HepG2 (cell line): ENCODE measurements at regions not wholly inside any gene's neighbourhood (a gene's known extent, or its start where the extent isn't known, plus 50 kb on each side); places are given as distances from the start of the nearest gene placed in this dataset.

Experiments used
- ATAC-seq: fragments of 200-7000 bp; cut with Tn5 transposase; 3 replicates; pipeline ENCODE4 v1.9.1; 2020; ENCODE audit warnings: mild to moderate bottlenecking, moderate library complexity
- BruUV-seq: library from RNA; stranded (reverse); fragments of 400-500 nt; replicated peaks from 2 replicates; lab custom pipeline; 2021; lab: Mats Ljungman, UMichigan
- CTCF ChIA-PET: fragments of 300-600 bp; formaldehyde crosslinking; extraction: SDS; loops from one replicate; lab custom pipeline; 2021; ENCODE audit warnings: low total read pairs, inconsistent platforms, low intra/inter-chr PET ratio; lab: Yijun Ruan, JAX
- POLR2A ChIA-PET: fragments of 350-600 bp; sonication (Branson Sonifier 250); formaldehyde crosslinking; loops from one replicate; lab custom pipeline; 2020; ENCODE audit warnings: antibody characterized with exemption, inconsistent platforms; lab: Yijun Ruan, JAX
- DNase-seq: peaks from one replicate; pipeline ENCODE4 v3.0.0-alpha.2; 2015; ENCODE audit warnings: low spot score
- FAIRE-seq: peaks from 3 replicates; lab custom pipeline; 2011; peaks lifted over from hg19 to GRCh38; lab: Jason Lieb, UNC
- H2AFZ ChIP-seq: one replicate; pipeline ENCODE4 v1.6.1; 2011; ENCODE audit warnings: low read length, inconsistent platforms
- H3K27ac ChIP-seq: fragments of 300-600 bp; 3 replicates; pipeline ENCODE4 v1.8.0; 2011; ENCODE audit warnings: mixed run types, mild to moderate bottlenecking, mixed read lengths, low read length, inconsistent platforms; ENCODE audit not compliant: insufficient read depth; ENCODE audit errors: extremely low read length
- H3K27me3 ChIP-seq, 2 experiments: fragments of 200-600 bp in 1 of 2; 2 replicates in 1 of 2; 3 replicates in 1 of 2; pipeline versions ENCODE4 v1.6.0 to v1.8.0; 2011; ENCODE audit warnings: low read length in 2 of 2, mild to moderate bottlenecking in 2 of 2, moderate library complexity in 2 of 2, inconsistent platforms in 1 of 2; ENCODE audit not compliant: insufficient read depth in 2 of 2, control insufficient read depth in 1 of 2
- H3K36me3 ChIP-seq, 2 experiments: fragments of 200-600 bp in 1 of 2; replicated peaks in 1 of 2; 2 replicates in 1 of 2; 3 replicates in 1 of 2; pipeline versions ENCODE4 v1.5.1 to v1.8.0; 2011; ENCODE audit warnings: low read length in 2 of 2, inconsistent platforms in 1 of 2; ENCODE audit not compliant: insufficient read depth in 2 of 2, control insufficient read depth in 1 of 2
- H3K4me1 ChIP-seq: 2 replicates; pipeline ENCODE4 v1.5.1; 2012; ENCODE audit warnings: low read length, inconsistent platforms; ENCODE audit not compliant: insufficient read depth
- H3K4me2 ChIP-seq: 2 replicates; pipeline ENCODE4 v1.6.0; 2011; ENCODE audit warnings: low read depth, low read length, inconsistent platforms
- H3K4me3 ChIP-seq, 3 experiments: fragments of 200-600 bp in 1 of 3; sonication (generic), shearing (Covaris generic) in 1 of 3; replicated peaks in 1 of 3; 2 replicates each; pipeline ENCODE4 v1.5.1; 2011 to 2016; ENCODE audit warnings: low read length in 3 of 3, inconsistent platforms in 2 of 3, low read depth in 2 of 3, mild to moderate bottlenecking in 2 of 3, control low read depth in 1 of 3, mixed read lengths in 1 of 3; ENCODE audit not compliant: insufficient read depth in 1 of 3
- H3K79me2 ChIP-seq: one replicate; pipeline ENCODE4 v1.6.1; 2011; ENCODE audit warnings: low read length, inconsistent platforms; ENCODE audit not compliant: insufficient read depth
- H3K9ac ChIP-seq: 2 replicates; pipeline ENCODE4 v1.6.0; 2011; ENCODE audit warnings: mild to moderate bottlenecking, low read depth, low read length, inconsistent platforms; ENCODE audit not compliant: insufficient read depth
- H3K9me3 ChIP-seq: 2 replicates; pipeline ENCODE4 v1.5.1; 2012; ENCODE audit warnings: mild to moderate bottlenecking, low read length
- H4K20me1 ChIP-seq: 2 replicates; pipeline ENCODE4 v1.6.0; 2011; ENCODE audit warnings: inconsistent platforms, mild to moderate bottlenecking, low read length, moderate library complexity; ENCODE audit not compliant: insufficient read depth
- CEBPZ ChIP-seq: IDR thresholded peaks from 2 replicates; pipeline ENCODE4 v1.6.1; 2012; ENCODE audit warnings: low read length, improper control_type of control experiment
- DMAP1 ChIP-seq: IDR thresholded peaks from 2 replicates; pipeline ENCODE4 v1.6.1; 2016
- HMGA1 ChIP-seq: sonication (generic); formaldehyde crosslinking; conservative IDR thresholded peaks from 2 replicates; pipeline ENCODE4 v1.4.0; 2020; ENCODE audit warnings: missing genetic modification reagents
- KDM1A ChIP-seq: IDR thresholded peaks from 2 replicates; pipeline ENCODE4 v1.6.1; 2016; ENCODE audit warnings: missing compliant biosample characterization
- MLLT10 ChIP-seq: sonication (generic); formaldehyde crosslinking; IDR thresholded peaks from 2 replicates; pipeline ENCODE4 v1.4.0; 2020; ENCODE audit warnings: missing genetic modification reagents
- PAWR ChIP-seq: sonication (generic); formaldehyde crosslinking; IDR thresholded peaks from 2 replicates; pipeline ENCODE4 v1.4.0; 2020; ENCODE audit warnings: missing genetic modification reagents, mild to moderate bottlenecking, borderline replicate concordance
- RFX1 ChIP-seq: fragments of 450-650 bp; IDR thresholded peaks from 2 replicates; pipeline ENCODE4 v1.6.1; 2017
- RFX5 ChIP-seq: IDR thresholded peaks from 2 replicates; pipeline ENCODE4 v1.6.1; 2011; ENCODE audit warnings: low read depth, low read length, improper control_type of control experiment
- SRY ChIP-seq: sonication (generic); formaldehyde crosslinking; IDR thresholded peaks from 2 replicates; pipeline ENCODE4 v1.8.0; 2022; ENCODE audit warnings: mild to moderate bottlenecking, missing genetic modification reagents
- ZNF230 ChIP-seq: sonication (generic); formaldehyde crosslinking; IDR thresholded peaks from 2 replicates; pipeline ENCODE4 v1.4.0; 2020; ENCODE audit warnings: mild to moderate bottlenecking, missing genetic modification reagents
- ZNF264 ChIP-seq: sonication (generic); formaldehyde crosslinking; IDR thresholded peaks from 2 replicates; pipeline ENCODE4 v1.4.0; 2020; ENCODE audit warnings: missing genetic modification reagents
- ZNF777 ChIP-seq: sonication (generic); formaldehyde crosslinking; IDR thresholded peaks from 2 replicates; pipeline ENCODE4 v1.4.0; 2020; ENCODE audit warnings: missing genetic modification reagents
- ZNF83 ChIP-seq: sonication (generic); formaldehyde crosslinking; IDR thresholded peaks from 2 replicates; pipeline ENCODE4 v1.4.0; 2020; ENCODE audit warnings: missing genetic modification reagents, mild to moderate bottlenecking, borderline replicate concordance
- in situ Hi-C: cut with HindIII; loops from 2 replicates; pipeline ENCODE4 v1.10.0; 2017; ENCODE audit warnings: low pct_unique_long_range_greater_than_20kb; ENCODE audit not compliant: extremely low pct_ligation_motif_present
- intact Hi-C: fragments of 100-400 bp; cut with micrococcal nuclease; formaldehyde crosslinking; loops from one replicate; pipeline ENCODE4 v1.10.0; 2022; ENCODE audit not compliant: unreplicated experiment

- FAIRE-seq (no peak), DNase-seq (no peak), ATAC-seq (no peak)
- no peak overlapping the region for H3K9ac ChIP-seq
- POLR2A ChIA-PET, result no interaction called here
- no TSS peak for BruUV-seq
- H3K4me2 ChIP-seq, result no peak overlapping the region
- no peaks in the 10 kb centered on the region for H3K4me1 ChIP-seq
- H3K9me3 ChIP-seq, result no peaks in the 10 kb centered on the region
- H4K20me1 ChIP-seq, result no peaks in the 10 kb centered on the region
- in situ Hi-C loops, result no loop called here
- H3K27me3 ChIP-seq, result no peaks in the 10 kb centered on the region
- intact Hi-C loops, result no loop called here
- no peaks in the 10 kb centered on the region for H3K79me2 ChIP-seq
- no peak overlapping the region for H2AFZ ChIP-seq
- no peaks in the 10 kb centered on the region for H3K36me3 ChIP-seq
- H3K27ac ChIP-seq, result no peak overlapping the region
- CTCF ChIA-PET, result no interaction called here
- H3K4me3 ChIP-seq, result no peak overlapping the region
- no peak for TF ChIP-seq MLLT10 (CRISPR knock-in tag)
- TF ChIP-seq RFX5, result no peak
- no peak for TF ChIP-seq ZNF230 (CRISPR knock-in tag)
- no peak for TF ChIP-seq PAWR (CRISPR knock-in tag)
- TF ChIP-seq ZNF777, result no peak
- no peak for TF ChIP-seq ZNF264 (CRISPR knock-in tag)
- no peak for TF ChIP-seq KDM1A (CRISPR knock-in tag)
- TF ChIP-seq DMAP1 (CRISPR knock-in tag), result no peak
- no peak for TF ChIP-seq HMGA1 (CRISPR knock-in tag)
- TF ChIP-seq SRY, result no peak
- TF ChIP-seq RFX1, result no peak
- TF ChIP-seq ZNF83 (CRISPR knock-in tag), result no peak
- no peak for TF ChIP-seq CEBPZ
- TF ChIP-seq, all 625 proteins: peak for 0
Measured at GRCh38 chr18:40013001-40013609, 1941.9 kb upstream of the PIK3C3 start.
